22Rv1 (cell line): ENCODE measurements at regions not wholly inside any gene's neighbourhood (a gene's known extent, or its start where the extent isn't known, plus 50 kb on each side); places are given as distances from the start of the nearest gene placed in this dataset.

Source experiments
- CTCF ChIP-seq: fragments of 450-650 bp; IDR thresholded peaks from 2 replicates; pipeline ENCODE4 v1.5.1; 2017; ENCODE audit warnings: mild to moderate bottlenecking
- ZFX ChIP-seq: fragments of 450-650 bp; IDR thresholded peaks from 2 replicates; pipeline ENCODE4 v1.6.1; 2017; ENCODE audit warnings: antibody characterized with exemption, borderline replicate concordance

GRCh38 chr14:78023112-78023511 is 147.1 kb upstream of the NRXN3 start:
- TF ChIP-seq CTCF = no peak
- no peak for TF ChIP-seq ZFX
